ENCODE measurements at regions not wholly inside any gene's neighbourhood (a gene's known extent, or its start where the extent isn't known, plus 50 kb on each side); places are given as distances from the start of the nearest gene placed in this dataset.

- H3K4ac ChIP-seq (replicated peaks; ENCODE audit: insufficient read length, low read depth, low read length), result no peak overlapping the region
- no peak overlapping the region for H3K23ac ChIP-seq (ENCODE audit: insufficient read length)
- H3K23me2 ChIP-seq (ENCODE audit: low read depth, low read length), result no peaks in the 10 kb centered on the region
- no peaks in the 10 kb centered on the region for H3K79me2 ChIP-seq (ENCODE audit: control insufficient read depth in 1 of 2, insufficient read depth in 2 of 2, low read length in 2 of 2)
- no peak overlapping the region for H3K4me3 ChIP-seq (ENCODE audit: extremely low read depth in 1 of 4, insufficient read depth in 2 of 4, low read depth in 3 of 4, low read length in 4 of 4)
- H3K4me1 ChIP-seq (replicated peaks in 1 of 4; ENCODE audit: control insufficient read depth in 3 of 4, insufficient read depth in 4 of 4, low read length in 3 of 4), result no peaks in the 10 kb centered on the region
- TF ChIP-seq POLR2AphosphoS5 (IDR thresholded peaks at IDR 0.05; ENCODE audit: low read depth, low read length), result no peak
- no peak for TF ChIP-seq ASH2L (IDR thresholded peaks at IDR 0.05; ENCODE audit: low read length)
- TF ChIP-seq JUN (IDR thresholded peaks at IDR 0.05; ENCODE audit: low read depth, low read length), result no peak
- no peak for TF ChIP-seq HDAC2 (IDR thresholded peaks at IDR 0.05; ENCODE audit: borderline replicate concordance in 1 of 2, low read depth in 2 of 2, low read length in 2 of 2)
- no peak for TF ChIP-seq GABPA (IDR thresholded peaks at IDR 0.05; ENCODE audit: borderline replicate concordance, insufficient read depth, low read length)
- no peak for TF ChIP-seq TCF12 (IDR thresholded peaks at IDR 0.05; ENCODE audit: low read depth, low read length)
- H2AFZ ChIP-seq (ENCODE audit: low read length), result no peak overlapping the region
- H4K91ac ChIP-seq (replicated peaks; ENCODE audit: insufficient read length, low read length), result no peak overlapping the region
- H2BK20ac ChIP-seq (ENCODE audit: low read length), result no peak overlapping the region
- no peaks in the 10 kb centered on the region for H3K36me3 ChIP-seq (ENCODE audit: control insufficient read depth in 2 of 4, insufficient read depth in 4 of 4, low read length in 3 of 4)
- H3K79me1 ChIP-seq (ENCODE audit: low read depth, low read length), result no peaks in the 10 kb centered on the region
- no peak overlapping the region for H2BK15ac ChIP-seq (ENCODE audit: low read length)
- H3K9ac ChIP-seq (replicated peaks in 1 of 4; ENCODE audit: extremely low read depth in 1 of 4, low read depth in 3 of 4, low read length in 3 of 4), result no peak overlapping the region
- H3K4me2 ChIP-seq (ENCODE audit: insufficient read depth in 1 of 2, low read depth in 2 of 2, low read length in 2 of 2), result no peak overlapping the region
- ChIA-PET POLR2A (ENCODE audit: partially characterized antibody) (no interaction called here), CTCF (ENCODE audit: partially characterized antibody) (interaction anchor here (1.0 to 21.2 kb wide), 6 partner anchors 9 to 246 kb away, joined by 3 to 397 read pairs (median 68); no protein-coding TSS in a partner anchor)
- no peak overlapping the region for H3K18ac ChIP-seq (ENCODE audit: extremely low read depth, low read length)
- no peak overlapping the region for H2BK120ac ChIP-seq (replicated peaks; ENCODE audit: low read depth, low read length)
- H4K20me1 ChIP-seq (replicated peaks in 1 of 2; ENCODE audit: control insufficient read depth in 1 of 2, insufficient read depth in 2 of 2, low read length in 2 of 2), result no peaks in the 10 kb centered on the region
- H3K14ac ChIP-seq (ENCODE audit: insufficient read length), result no peak overlapping the region
- no peak overlapping the region for H4K5ac ChIP-seq (ENCODE audit: insufficient read length, low read depth, low read length)
- WGBS, 2 experiments (ENCODE audit: extremely low coverage in 1 of 2, insufficient coverage in 1 of 2, insufficient read length in 1 of 2, insufficient replicate concordance in 2 of 2, low coverage in 1 of 2, low lambda C conversion rate in 2 of 2, missing lambda C conversion rate in 1 of 2), result 100% methylated on average over 2 of the region's 2 CpGs; no CpG with 5 or more reads in 1 of the 2 experiments
- H3K9me3 ChIP-seq (ENCODE audit: insufficient read depth in 2 of 2, low read depth in 1 of 2, low read length in 1 of 2), result no peaks in the 10 kb centered on the region
- H4K8ac ChIP-seq (ENCODE audit: extremely low read depth, insufficient read depth, low read length), result no peak overlapping the region
- H3K56ac ChIP-seq (replicated peaks; ENCODE audit: insufficient read length, low read depth, low read length), result no peak overlapping the region
- FAIRE-seq (no peak), DNase-seq (ENCODE audit: low read depth in 1 of 2, low spot score in 2 of 2) (no peak)
- no peak overlapping the region for H3K27ac ChIP-seq (ENCODE audit: low read depth, low read length)
- no peak overlapping the region for H2BK5ac ChIP-seq (ENCODE audit: low read depth, low read length)
- no peaks in the 10 kb centered on the region for H3K27me3 ChIP-seq (replicated peaks in 1 of 4; ENCODE audit: control insufficient read depth in 3 of 4, extremely low read depth in 1 of 4, insufficient read depth in 3 of 4, low read length in 3 of 4)
- H2AK5ac ChIP-seq (ENCODE audit: low read depth, low read length), result no peak overlapping the region
- H2BK12ac ChIP-seq (ENCODE audit: low read depth, low read length), result no peak overlapping the region
These were observed 57.1 kb upstream of the NFASC start for GRCh38 chr1:204813522-204813921.
